Neuronal stem cell (in vitro differentiated cells): ENCODE measurements at regions not wholly inside any gene's neighbourhood (a gene's known extent, or its start where the extent isn't known, plus 50 kb on each side); places are given as distances from the start of the nearest gene placed in this dataset.

Experiments used
- DNase-seq: peaks from one replicate; pipeline ENCODE4 v3.0.0-alpha.2; 2013; ENCODE audit warnings: low spot score
- H2AFZ ChIP-seq: one replicate; pipeline ENCODE4 v1.6.1; 2013; ENCODE audit warnings: mild to moderate bottlenecking, low read length, inconsistent platforms
- H2AK5ac ChIP-seq: 2 replicates; pipeline ENCODE4 v1.6.1; 2013; ENCODE audit warnings: low read depth, mild to moderate bottlenecking, inconsistent platforms, low read length, moderate library complexity, mixed read lengths
- H2BK120ac ChIP-seq: 2 replicates; pipeline ENCODE4 v1.6.1; 2013; ENCODE audit warnings: low read depth, mild to moderate bottlenecking, inconsistent platforms, low read length, moderate library complexity, mixed read lengths
- H2BK12ac ChIP-seq: one replicate; pipeline ENCODE4 v1.6.1; 2013; ENCODE audit warnings: low read length, inconsistent platforms
- H2BK15ac ChIP-seq: 2 replicates; pipeline ENCODE4 v1.6.1; 2013; ENCODE audit warnings: mild to moderate bottlenecking, low read length, inconsistent platforms, mixed read lengths
- H2BK5ac ChIP-seq: one replicate; pipeline ENCODE4 v1.6.1; 2013; ENCODE audit warnings: inconsistent platforms, mild to moderate bottlenecking, low read length, moderate library complexity
- H3K14ac ChIP-seq: one replicate; pipeline ENCODE4 v1.6.1; 2013; ENCODE audit warnings: low read length, inconsistent platforms
- H3K18ac ChIP-seq: 2 replicates; pipeline ENCODE4 v1.6.1; 2013; ENCODE audit warnings: low read length, inconsistent platforms
- H3K23ac ChIP-seq: 2 replicates; pipeline ENCODE4 v1.6.1; 2013; ENCODE audit warnings: low read depth, mild to moderate bottlenecking, mixed read lengths, low read length, inconsistent platforms; ENCODE audit not compliant: poor library complexity
- H3K27ac ChIP-seq: replicated peaks from 3 replicates; pipeline ENCODE4 v1.5.1; 2013; ENCODE audit warnings: low read length, inconsistent platforms
- H3K27me3 ChIP-seq, 3 experiments: 2 replicates each; pipeline ENCODE4 v1.6.1; 2013; ENCODE audit warnings: low read length in 3 of 3, mild to moderate bottlenecking in 2 of 3, inconsistent platforms in 1 of 3, low read depth in 1 of 3, mixed read lengths in 1 of 3, moderate library complexity in 1 of 3; ENCODE audit not compliant: control insufficient read depth in 3 of 3, insufficient read depth in 3 of 3
- H3K36me3 ChIP-seq, 2 donors: replicated peaks in 1 of 2; 2 replicates each; pipeline ENCODE4 v1.6.1; 2013; ENCODE audit warnings: low read length in 2 of 2; ENCODE audit not compliant: control insufficient read depth in 2 of 2, insufficient read depth in 2 of 2
- H3K4ac ChIP-seq: 2 replicates; pipeline ENCODE4 v1.6.1; 2013; ENCODE audit warnings: inconsistent platforms, mild to moderate bottlenecking, low read length, moderate library complexity
- H3K4me1 ChIP-seq, 2 donors: 1 replicate in 1 of 2; 2 replicates in 1 of 2; pipeline ENCODE4 v1.6.1; 2013; ENCODE audit warnings: low read length in 2 of 2, low read depth in 1 of 2; ENCODE audit not compliant: control insufficient read depth in 2 of 2, insufficient read depth in 1 of 2
- H3K4me2 ChIP-seq: one replicate; pipeline ENCODE4 v1.6.1; 2013; ENCODE audit warnings: mild to moderate bottlenecking, low read length, inconsistent platforms; ENCODE audit not compliant: insufficient read depth, poor library complexity, severe bottlenecking
- H3K4me3 ChIP-seq, 2 donors: 2 replicates each; pipeline ENCODE4 v1.5.1; 2013; ENCODE audit warnings: low read length in 2 of 2, mild to moderate bottlenecking in 2 of 2, inconsistent platforms in 1 of 2, moderate library complexity in 1 of 2
- H3K79me1 ChIP-seq: one replicate; pipeline ENCODE4 v1.6.1; 2013; ENCODE audit warnings: low read depth, mild to moderate bottlenecking, inconsistent platforms, low read length, moderate library complexity
- H3K9ac ChIP-seq: one replicate; pipeline ENCODE4 v1.6.1; 2013; ENCODE audit warnings: mild to moderate bottlenecking, low read depth, low read length, inconsistent platforms; ENCODE audit not compliant: poor library complexity
- H3K9me3 ChIP-seq, 2 donors: replicated peaks in 1 of 2; 2 replicates each; pipeline versions ENCODE3 to v1.6.1; 2013; ENCODE audit warnings: low read length in 2 of 2, mild to moderate bottlenecking in 2 of 2, inconsistent platforms in 1 of 2, low read depth in 1 of 2, mixed read lengths in 1 of 2, moderate library complexity in 1 of 2; ENCODE audit not compliant: control insufficient read depth in 2 of 2, insufficient read depth in 1 of 2
- H4K8ac ChIP-seq: one replicate; pipeline ENCODE4 v1.6.1; 2013; ENCODE audit warnings: low read depth, mild to moderate bottlenecking, inconsistent platforms, low read length, moderate library complexity
- H4K91ac ChIP-seq: one replicate; pipeline ENCODE4 v1.6.1; 2013; ENCODE audit warnings: low read length, low read depth, mild to moderate bottlenecking, inconsistent platforms; ENCODE audit not compliant: poor library complexity
- WGBS, 2 donors: extraction: QIAGEN DNeasy Blood & Tissue Kit; methylation state at CpG; one replicate each; pipeline ENCODE4 v1.1.7; 2013; ENCODE audit warnings: missing lambda C conversion rate in 2 of 2, mixed read lengths in 1 of 2; ENCODE audit not compliant: insufficient read length in 2 of 2, insufficient replicate concordance in 1 of 2; ENCODE audit errors: extremely low coverage in 2 of 2; 5-methylcytosine and 5-hydroxymethylcytosine counted together

- Histone ChIP-seq H4K91ac (no peak overlapping the region), H2AFZ (no peak overlapping the region), H3K14ac (no peak overlapping the region), H3K9me3 (no peaks in the 10 kb centered on the region), H2BK120ac (no peak overlapping the region), H3K27ac (no peak overlapping the region), H3K36me3 (no peaks in the 10 kb centered on the region), H3K4ac (no peak overlapping the region), H4K8ac (no peak overlapping the region), H2BK5ac (no peak overlapping the region), H3K27me3 (no peaks in the 10 kb centered on the region), H3K4me2 (no peak overlapping the region), H3K4me1 (peaks cover 26 to 33% of the 10 kb centered on the region in 2 donors), H3K18ac (no peak overlapping the region), H2BK12ac (no peak overlapping the region), H3K4me3 (no peak overlapping the region), H3K79me1 (no peaks in the 10 kb centered on the region), H3K23ac (no peak overlapping the region), H3K9ac (no peak overlapping the region), H2BK15ac (no peak overlapping the region), H2AK5ac (no peak overlapping the region)
- WGBS, 2 donors, result no CpG with 5 or more reads among the region's 4 CpGs
- no peak for DNase-seq
Observed at GRCh38 chr3:102484-102883, 94.1 kb upstream of the CHL1 start.

GRCh38 chr3:103991-104390 lies 92.6 kb upstream of the CHL1 start:
- H2AFZ ChIP-seq, result no peak overlapping the region
- DNase-seq, result no peak
- H3K9me3 ChIP-seq, result no peaks in the 10 kb centered on the region
- no peak overlapping the region for H3K4ac ChIP-seq
- H3K79me1 ChIP-seq, result no peaks in the 10 kb centered on the region
- no peak overlapping the region for H2BK12ac ChIP-seq
- H3K27ac ChIP-seq, result no peak overlapping the region
- no peak overlapping the region for H2AK5ac ChIP-seq
- H3K36me3 ChIP-seq, result no peaks in the 10 kb centered on the region
- no peak overlapping the region for H4K91ac ChIP-seq
- no peak overlapping the region for H3K18ac ChIP-seq
- no peak overlapping the region for H3K4me3 ChIP-seq
- no peak overlapping the region for H3K4me2 ChIP-seq
- no peak overlapping the region for H3K9ac ChIP-seq
- H2BK120ac ChIP-seq, result no peak overlapping the region
- H2BK15ac ChIP-seq, result no peak overlapping the region
- H2BK5ac ChIP-seq, result no peak overlapping the region
- WGBS, 2 donors, result no CpG with 5 or more reads among the region's 2 CpGs
- no peak overlapping the region for H3K14ac ChIP-seq
- H4K8ac ChIP-seq, result no peak overlapping the region
- peaks cover 14 to 22% of the 10 kb centered on the region in 2 donors for H3K4me1 ChIP-seq
- H3K23ac ChIP-seq, result no peak overlapping the region
- H3K27me3 ChIP-seq, result no peaks in the 10 kb centered on the region

GRCh38 chr3:105585-105984 lies 91.0 kb upstream of the CHL1 start:
- no peaks in the 10 kb centered on the region for H3K9me3 ChIP-seq
- WGBS, 2 donors, result no CpG with 5 or more reads among the region's 5 CpGs

GRCh38 chr3:106619-107018 lies 89.9 kb upstream of the CHL1 start:
- Histone ChIP-seq H2BK120ac (no peak overlapping the region), H3K4ac (no peak overlapping the region), H2AFZ (no peak overlapping the region), H3K4me2 (no peak overlapping the region), H3K14ac (no peak overlapping the region), H3K4me1 (peaks cover 9 to 13% of the 10 kb centered on the region in 2 donors), H3K36me3 (no peaks in the 10 kb centered on the region), H4K8ac (no peak overlapping the region), H3K23ac (no peak overlapping the region), H3K27ac (no peak overlapping the region), H3K9ac (no peak overlapping the region), H3K18ac (no peak overlapping the region), H3K79me1 (no peaks in the 10 kb centered on the region), H4K91ac (no peak overlapping the region), H2BK15ac (no peak overlapping the region), H2AK5ac (no peak overlapping the region), H2BK12ac (no peak overlapping the region), H2BK5ac (no peak overlapping the region), H3K27me3 (no peaks in the 10 kb centered on the region), H3K4me3 (no peak overlapping the region), H3K9me3 (no peaks in the 10 kb centered on the region)
- no peak for DNase-seq
- no CpG with 5 or more reads among the region's 2 CpGs for WGBS, 2 donors

More at GRCh38 chr3:105585-105984, 91.0 kb upstream of the CHL1 start:
- Histone ChIP-seq H3K27ac (no peak overlapping the region), H3K14ac (no peak overlapping the region), H2BK5ac (no peak overlapping the region), H3K18ac (no peak overlapping the region), H2BK120ac (no peak overlapping the region), H3K4me3 (no peak overlapping the region), H3K23ac (no peak overlapping the region), H3K4me2 (no peak overlapping the region), H2AFZ (no peak overlapping the region), H4K91ac (no peak overlapping the region), H3K79me1 (no peaks in the 10 kb centered on the region), H3K4me1 (peaks cover 9 to 10% of the 10 kb centered on the region in 2 donors), H4K8ac (no peak overlapping the region), H3K27me3 (no peaks in the 10 kb centered on the region), H3K36me3 (no peaks in the 10 kb centered on the region), H2BK15ac (no peak overlapping the region), H2BK12ac (no peak overlapping the region), H3K4ac (no peak overlapping the region), H2AK5ac (no peak overlapping the region), H3K9ac (no peak overlapping the region)
- no peak for DNase-seq
